IPS-18a (cell line): ENCODE measurements at regions not wholly inside any gene's neighbourhood (a gene's known extent, or its start where the extent isn't known, plus 50 kb on each side); places are given as distances from the start of the nearest gene placed in this dataset.
"Not testable (repeated sequence)": the region's sequence is repeated elsewhere in the genome, so short reads cannot be mapped to it uniquely, and the experiment has no call there.

Experiments
- H3K27ac ChIP-seq: one replicate; pipeline ENCODE4 v1.5.1; 2013; ENCODE audit warnings: low read length
- H3K27me3 ChIP-seq: one replicate; pipeline ENCODE4 v1.6.1; 2013; ENCODE audit warnings: mild to moderate bottlenecking, low read length; ENCODE audit not compliant: control insufficient read depth, insufficient read depth
- H3K36me3 ChIP-seq: one replicate; pipeline ENCODE4 v1.6.1; 2013; ENCODE audit warnings: low read depth, low read length; ENCODE audit not compliant: control insufficient read depth
- H3K4me1 ChIP-seq: one replicate; pipeline ENCODE4 v1.6.1; 2013; ENCODE audit warnings: low read depth, low read length; ENCODE audit not compliant: control insufficient read depth
- H3K4me3 ChIP-seq: one replicate; pipeline ENCODE4 v1.5.1; 2013; ENCODE audit warnings: low read length
- H3K9ac ChIP-seq: one replicate; pipeline ENCODE4 v1.6.1; 2013; ENCODE audit warnings: mild to moderate bottlenecking, low read length, moderate library complexity
- H3K9me3 ChIP-seq: one replicate; pipeline ENCODE4 v1.6.1; 2013; ENCODE audit warnings: low read depth, low read length; ENCODE audit not compliant: control insufficient read depth

DNA sequence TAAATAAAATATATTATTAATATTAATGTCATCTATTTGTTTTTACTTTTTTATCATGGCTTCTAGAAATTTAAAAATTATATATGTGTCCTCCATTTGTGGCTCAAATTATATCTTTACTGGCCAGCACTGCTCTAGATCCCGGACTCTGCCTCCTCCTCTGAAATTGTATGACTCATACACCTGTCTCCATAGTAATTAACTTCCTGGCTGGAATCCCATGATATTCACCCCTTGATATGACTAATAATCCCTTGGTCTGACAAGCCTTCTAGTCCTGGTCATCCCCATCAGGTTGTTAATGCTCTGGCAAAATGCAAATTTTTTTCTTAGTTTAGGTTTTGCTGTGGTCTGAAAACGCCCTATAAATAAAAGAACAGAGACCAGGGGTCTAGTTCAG, 116.2 kb downstream of the BMP4 start:
- H3K9ac ChIP-seq = no peak overlapping the region
- H3K36me3 ChIP-seq = no peaks in the 10 kb centered on the region
- H3K27me3 ChIP-seq = no peaks in the 10 kb centered on the region
- H3K9me3 ChIP-seq = no peaks in the 10 kb centered on the region
- no peak overlapping the region for H3K27ac ChIP-seq
- no peak overlapping the region for H3K4me3 ChIP-seq
- H3K4me1 ChIP-seq = no peaks in the 10 kb centered on the region

DNA sequence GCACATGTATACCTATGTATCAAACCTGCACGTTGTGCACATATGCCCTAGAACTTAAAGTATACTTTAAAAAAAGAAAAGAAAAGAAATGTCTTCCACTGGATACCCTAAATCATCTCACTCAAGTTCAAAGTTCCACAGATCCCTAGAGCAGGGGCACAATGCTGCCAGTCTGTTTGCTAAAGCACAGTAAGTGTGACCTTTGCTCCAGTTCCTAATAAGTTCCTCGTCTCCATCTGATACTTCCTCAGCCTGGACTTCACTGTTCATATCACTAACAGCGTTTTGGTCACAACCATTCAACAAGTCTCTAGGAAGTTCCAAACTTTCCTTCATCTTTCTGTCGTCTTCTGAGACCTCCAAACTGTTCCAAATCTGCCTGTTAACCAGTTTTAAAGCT, 118.3 kb downstream of the BMP4 start:
- Histone ChIP-seq H3K4me1 (no peaks in the 10 kb centered on the region), H3K36me3 (no peaks in the 10 kb centered on the region), H3K27me3 (no peaks in the 10 kb centered on the region), H3K9ac (no peak overlapping the region), H3K27ac (no peak overlapping the region), H3K9me3 (no peaks in the 10 kb centered on the region), H3K4me3 (no peak overlapping the region)

DNA sequence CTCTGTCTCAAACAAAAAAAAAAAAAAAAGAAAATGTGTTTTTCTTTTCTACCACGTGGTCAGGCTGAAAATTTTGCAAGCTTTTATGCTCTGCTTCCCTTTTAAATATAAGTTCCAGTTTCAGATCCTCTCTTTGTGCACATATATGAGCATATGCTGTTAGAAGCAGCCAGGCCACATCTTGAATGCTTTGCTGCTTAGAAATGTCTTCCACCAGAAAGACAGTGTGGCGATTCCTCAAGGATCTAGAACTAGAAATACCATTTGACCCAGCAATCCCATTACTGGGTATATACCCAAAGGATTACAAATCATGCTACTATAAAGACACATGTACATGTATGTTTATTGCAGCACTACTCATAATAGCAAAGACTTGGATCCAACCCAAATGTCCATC, 119.0 kb downstream of the BMP4 start:
- not testable (repeated sequence) for H3K4me3 ChIP-seq, H3K36me3 ChIP-seq, H3K27me3 ChIP-seq, H3K9ac ChIP-seq, H3K27ac ChIP-seq, H3K9me3 ChIP-seq, H3K4me1 ChIP-seq

DNA sequence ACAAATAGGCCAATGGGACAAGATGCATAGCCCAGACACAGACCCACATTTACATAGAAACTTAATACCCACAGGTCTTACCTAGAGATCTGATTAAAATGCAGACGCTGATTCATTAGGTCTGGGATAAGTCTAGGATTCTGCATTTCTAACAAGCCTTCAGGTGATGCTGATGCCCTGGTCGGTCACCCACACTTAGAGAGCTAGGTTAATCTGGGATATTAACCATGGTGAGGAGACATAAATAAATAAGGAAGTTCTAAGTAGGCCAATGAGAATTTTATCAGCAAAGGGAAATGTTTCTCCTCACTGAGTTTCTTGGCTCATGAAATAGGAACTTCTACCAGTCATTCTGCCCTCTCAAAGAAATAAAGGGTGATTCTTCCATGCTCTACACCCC, 120.1 kb downstream of the BMP4 start:
- H3K4me1 ChIP-seq = no peaks in the 10 kb centered on the region
- no peaks in the 10 kb centered on the region for H3K27me3 ChIP-seq
- H3K9me3 ChIP-seq = no peaks in the 10 kb centered on the region
- no peak overlapping the region for H3K4me3 ChIP-seq
- no peak overlapping the region for H3K9ac ChIP-seq
- H3K36me3 ChIP-seq = no peaks in the 10 kb centered on the region
- H3K27ac ChIP-seq = no peak overlapping the region

DNA sequence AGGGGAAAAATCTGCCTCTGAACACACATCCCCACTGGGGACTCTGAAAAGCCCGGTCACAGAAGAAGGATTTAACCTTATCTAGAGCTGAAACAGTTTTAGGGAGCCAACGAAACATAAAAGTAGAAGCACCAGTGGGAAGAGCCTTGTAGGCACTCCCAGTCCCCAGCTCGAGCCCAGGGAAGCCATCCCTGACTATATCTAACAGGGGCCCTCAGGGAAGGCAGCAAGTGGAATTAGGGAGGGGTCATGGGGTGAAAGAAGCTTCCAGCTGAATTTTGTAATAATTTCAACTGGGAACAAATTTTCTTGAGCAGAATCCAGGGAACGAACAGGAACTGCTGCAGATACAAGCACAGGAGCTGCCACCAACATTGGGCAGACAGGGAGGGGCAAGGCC, 127.8 kb downstream of the BMP4 start:
- no peaks in the 10 kb centered on the region for H3K9me3 ChIP-seq
- H3K27ac ChIP-seq = no peak overlapping the region
- no peak overlapping the region for H3K4me3 ChIP-seq
- no peak overlapping the region for H3K9ac ChIP-seq
- H3K36me3 ChIP-seq = no peaks in the 10 kb centered on the region
- H3K4me1 ChIP-seq = no peaks in the 10 kb centered on the region
- H3K27me3 ChIP-seq = no peaks in the 10 kb centered on the region

DNA sequence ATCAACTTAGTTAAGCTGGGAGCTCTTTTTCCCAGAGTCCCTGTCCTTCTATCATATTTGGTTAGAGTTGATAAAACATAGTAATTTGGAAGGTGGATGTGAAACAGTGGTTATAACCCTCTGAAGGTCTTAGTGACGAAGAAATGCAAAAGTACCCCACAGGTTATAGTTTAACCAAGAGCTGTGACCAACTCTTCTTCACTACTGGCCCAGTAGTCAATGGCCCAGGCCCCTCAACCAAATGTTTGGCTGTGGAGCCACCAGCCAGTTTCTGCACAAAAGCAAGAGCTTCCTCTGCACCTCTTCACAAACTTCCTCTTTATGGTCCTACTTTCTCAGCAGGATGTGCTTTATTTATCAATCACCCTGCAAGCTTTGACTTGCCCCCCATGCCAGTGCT, 132.6 kb downstream of the BMP4 start:
- no peak overlapping the region for H3K4me3 ChIP-seq
- H3K27ac ChIP-seq = no peak overlapping the region
- no peaks in the 10 kb centered on the region for H3K27me3 ChIP-seq
- H3K4me1 ChIP-seq = no peaks in the 10 kb centered on the region
- no peak overlapping the region for H3K9ac ChIP-seq
- no peaks in the 10 kb centered on the region for H3K9me3 ChIP-seq
- no peaks in the 10 kb centered on the region for H3K36me3 ChIP-seq

DNA sequence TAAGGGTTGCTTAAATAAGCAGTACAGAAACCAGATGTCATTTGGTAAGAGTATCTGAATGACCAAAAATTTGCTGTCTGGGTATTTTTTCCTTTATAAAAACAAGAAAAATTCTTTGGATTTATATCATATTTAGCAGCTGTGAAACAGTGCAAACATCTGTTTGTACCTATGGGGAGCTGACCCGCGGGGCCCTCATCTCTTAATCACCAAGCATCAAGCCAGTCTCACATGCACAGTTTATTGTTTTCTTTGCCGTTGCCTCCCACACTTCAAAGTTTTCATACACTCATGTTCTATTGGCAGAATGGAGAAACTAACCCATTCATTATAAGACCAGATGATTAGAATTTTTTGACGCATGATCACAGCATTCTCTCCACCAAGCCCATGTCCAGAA, 142.2 kb downstream of the BMP4 start:
- no peaks in the 10 kb centered on the region for H3K9me3 ChIP-seq
- no peak overlapping the region for H3K9ac ChIP-seq
- no peaks in the 10 kb centered on the region for H3K4me1 ChIP-seq
- H3K36me3 ChIP-seq = no peaks in the 10 kb centered on the region
- H3K27ac ChIP-seq = no peak overlapping the region
- H3K4me3 ChIP-seq = no peak overlapping the region
- no peaks in the 10 kb centered on the region for H3K27me3 ChIP-seq

DNA sequence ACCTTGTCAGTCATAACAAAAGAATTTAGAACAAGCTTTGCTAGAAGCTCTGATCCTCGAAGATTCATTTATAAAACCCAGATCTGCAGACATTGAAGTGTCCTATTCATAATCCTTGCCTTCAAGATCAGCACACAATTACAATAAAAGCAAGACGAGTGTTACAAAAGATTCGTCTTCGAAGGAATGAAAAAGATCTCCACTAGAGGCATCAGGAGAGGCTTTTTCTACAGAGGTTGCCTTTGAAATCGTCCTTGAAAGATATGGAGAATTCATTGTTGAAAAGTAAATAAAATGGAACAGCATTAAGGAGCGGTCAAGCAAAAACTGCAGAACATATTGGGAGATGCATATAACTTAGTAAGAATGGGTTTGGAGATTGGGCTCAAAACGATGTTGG, 146.4 kb downstream of the BMP4 start:
- Histone ChIP-seq H3K27ac (no peak overlapping the region), H3K27me3 (no peaks in the 10 kb centered on the region), H3K9ac (no peak overlapping the region), H3K4me3 (no peak overlapping the region), H3K36me3 (no peaks in the 10 kb centered on the region), H3K9me3 (no peaks in the 10 kb centered on the region), H3K4me1 (no peaks in the 10 kb centered on the region)

DNA sequence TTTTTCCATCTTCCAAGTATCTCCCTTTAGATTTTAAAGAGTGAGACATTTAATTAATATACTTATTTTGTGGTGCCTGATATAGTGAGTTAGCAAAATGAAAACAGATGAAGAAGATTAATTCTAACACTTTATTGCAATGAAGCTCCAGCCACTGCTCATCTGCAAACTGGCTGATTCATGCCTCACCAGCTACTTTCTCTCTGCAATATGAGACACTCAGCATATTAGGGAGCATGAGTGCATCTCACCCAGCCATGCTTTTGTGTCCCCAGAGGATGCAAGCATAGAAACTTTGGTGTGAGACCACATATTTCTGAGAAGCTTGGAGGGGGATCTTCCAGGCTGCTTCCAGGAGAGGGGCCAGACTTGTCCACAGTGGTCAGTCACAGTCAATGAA, 148.6 kb downstream of the BMP4 start:
- Histone ChIP-seq H3K4me1 (no peaks in the 10 kb centered on the region), H3K27me3 (no peaks in the 10 kb centered on the region), H3K9ac (no peak overlapping the region), H3K9me3 (no peaks in the 10 kb centered on the region), H3K36me3 (no peaks in the 10 kb centered on the region), H3K4me3 (no peak overlapping the region), H3K27ac (no peak overlapping the region)

DNA sequence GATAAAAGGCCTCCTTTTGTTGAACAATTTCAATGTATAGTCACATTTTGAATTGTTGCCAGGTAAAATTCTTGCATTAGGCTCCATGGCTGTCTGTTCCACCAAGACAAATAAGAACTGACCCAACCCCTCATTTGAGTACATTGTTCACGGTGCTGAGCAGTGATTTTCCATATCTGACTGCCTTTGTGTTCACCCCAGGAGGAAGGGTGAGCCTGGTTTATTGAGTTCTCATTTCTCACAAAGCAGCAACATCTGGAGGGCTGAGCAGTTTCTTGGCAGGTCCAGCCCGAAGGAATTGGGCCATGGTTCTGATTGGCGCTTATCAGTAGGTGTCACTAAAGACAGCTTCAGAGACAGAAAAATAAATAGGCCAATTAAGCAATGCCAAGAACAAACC, 149.1 kb downstream of the BMP4 start:
- H3K9me3 ChIP-seq = no peaks in the 10 kb centered on the region
- H3K27me3 ChIP-seq = no peaks in the 10 kb centered on the region
- H3K9ac ChIP-seq = no peak overlapping the region
- H3K4me1 ChIP-seq = no peaks in the 10 kb centered on the region
- no peak overlapping the region for H3K4me3 ChIP-seq
- H3K36me3 ChIP-seq = no peaks in the 10 kb centered on the region
- H3K27ac ChIP-seq = no peak overlapping the region

DNA sequence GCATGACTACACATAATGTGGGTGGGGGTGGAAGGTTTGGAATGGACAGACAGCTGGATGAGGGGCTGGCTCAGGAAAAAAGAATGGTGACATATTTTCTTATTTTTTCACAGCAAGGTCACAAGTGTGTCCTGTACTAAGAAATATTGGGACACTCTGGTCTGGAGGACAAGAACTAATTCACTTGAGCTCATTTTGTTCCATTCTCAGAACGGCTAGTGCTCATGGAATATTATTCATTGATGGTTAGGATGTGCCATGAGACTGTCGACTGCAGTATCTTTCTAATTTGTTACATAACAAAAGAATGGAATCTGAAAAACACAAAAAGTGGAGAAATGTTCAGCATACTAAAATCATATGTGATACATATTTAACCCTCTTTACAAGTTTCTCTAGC, 149.5 kb downstream of the BMP4 start:
- H3K27ac ChIP-seq = no peak overlapping the region
- H3K9me3 ChIP-seq = no peaks in the 10 kb centered on the region

DNA sequence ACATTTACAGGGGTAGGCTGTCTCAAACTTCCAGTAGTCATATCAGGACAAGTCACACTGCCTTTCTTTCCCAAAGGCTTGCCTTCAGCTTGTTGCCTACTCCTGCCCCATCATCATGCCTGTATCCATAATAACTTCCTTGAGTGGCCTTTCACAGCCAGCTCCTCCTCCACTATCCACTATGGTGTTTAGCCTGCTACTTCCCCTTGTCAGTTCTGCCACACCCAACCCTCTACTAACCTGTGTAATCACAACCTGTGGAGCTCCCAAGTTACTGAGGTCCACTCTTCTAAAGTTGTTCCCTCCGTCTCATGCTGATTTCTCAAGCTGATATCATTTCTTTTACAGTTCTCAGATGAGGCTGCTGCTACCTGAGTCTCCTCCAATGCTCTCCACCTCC, 159.9 kb downstream of the BMP4 start:
- H3K36me3 ChIP-seq = no peaks in the 10 kb centered on the region
- H3K27ac ChIP-seq = no peak overlapping the region
- H3K9me3 ChIP-seq = no peaks in the 10 kb centered on the region
- no peaks in the 10 kb centered on the region for H3K27me3 ChIP-seq
- no peak overlapping the region for H3K4me3 ChIP-seq
- no peaks in the 10 kb centered on the region for H3K4me1 ChIP-seq
- H3K9ac ChIP-seq = no peak overlapping the region

More for the DNA sequence above, 149.5 kb downstream of the BMP4 start:
- Histone ChIP-seq H3K4me3 (no peak overlapping the region), H3K4me1 (no peaks in the 10 kb centered on the region), H3K36me3 (no peaks in the 10 kb centered on the region), H3K27me3 (no peaks in the 10 kb centered on the region), H3K9ac (no peak overlapping the region)
